ENCODE measurements at regions not wholly inside any gene's neighbourhood (a gene's known extent, or its start where the extent isn't known, plus 50 kb on each side); places are given as distances from the start of the nearest gene placed in this dataset.

- no peak for TF ChIP-seq CTCF (IDR thresholded peaks at IDR 0.05; ENCODE audit: low read depth, low read length, missing input control)
- no peak for TF ChIP-seq GABPA (IDR thresholded peaks at IDR 0.05 in 1 of 2, conservative IDR thresholded peaks at IDR 0.05 in 1 of 2)
- TF ChIP-seq JUND (IDR thresholded peaks at IDR 0.05) = no peak
- no peak for TF ChIP-seq REST (IDR thresholded peaks at IDR 0.05)
These were observed 104.0 kb upstream of the PPM1J start for GRCh38 chr1:112818990-112819689.
